AG04450 (cell line): ENCODE measurements at regions not wholly inside any gene's neighbourhood (a gene's known extent, or its start where the extent isn't known, plus 50 kb on each side); places are given as distances from the start of the nearest gene placed in this dataset.

ENCODE experiments used
- CTCF ChIA-PET: fragments of 300-600, 350-600 bp; formaldehyde crosslinking; extraction: SDS; loops from one replicate; lab custom pipeline; 2022; ENCODE audit warnings: antibody characterized with exemption, inconsistent platforms; lab: Charles Lee
- POLR2A ChIA-PET: fragments of 350-600 bp; formaldehyde crosslinking; extraction: SDS; loops from one replicate; lab custom pipeline; 2021; ENCODE audit warnings: antibody characterized with exemption, inconsistent platforms; lab: Yijun Ruan, JAX
- DNase-seq: peaks from one replicate; pipeline ENCODE4 v3.0.0-alpha.2; 2011; ENCODE audit warnings: low read depth, low spot score
- H3K27ac ChIP-seq: one replicate; pipeline ENCODE4 v1.5.1; 2012; ENCODE audit warnings: low read depth, low read length, control low read depth
- H3K27me3 ChIP-seq: one replicate; pipeline ENCODE4 v1.6.0; 2012; ENCODE audit warnings: low read length; ENCODE audit not compliant: control insufficient read depth, insufficient read depth
- H3K4me3 ChIP-seq: 2 replicates; pipeline ENCODE4 v1.5.1; 2011; ENCODE audit warnings: mild to moderate bottlenecking, low read depth, low read length, control low read depth
- H3K9me3 ChIP-seq: 2 replicates; pipeline ENCODE4 v1.5.1; 2012; ENCODE audit warnings: low read length; ENCODE audit not compliant: control insufficient read depth, insufficient read depth
- CTCF ChIP-seq: IDR thresholded peaks from 2 replicates; pipeline ENCODE4 v1.5.1; 2011; ENCODE audit warnings: low read depth, low read length, control low read depth, inconsistent platforms

- no peak for DNase-seq
- Histone ChIP-seq H3K27me3 (peaks cover 18% of the 10 kb centered on the region), H3K4me3 (no peak overlapping the region), H3K27ac (no peak overlapping the region), H3K9me3 (peaks cover 6% of the 10 kb centered on the region; the same call in 1 of the 2 replicates)
- ChIA-PET CTCF (no interaction called here), POLR2A (no interaction called here)
- no peak for TF ChIP-seq CTCF
Observed at GRCh38 chr11:64500176-64501013, 55.3 kb upstream of the SLC22A11 start.

- no peak for DNase-seq
- Histone ChIP-seq H3K4me3 (no peak overlapping the region), H3K27ac (no peak overlapping the region), H3K27me3 (peaks cover 18% of the 10 kb centered on the region), H3K9me3 (peaks cover 10% of the 10 kb centered on the region; the same call in 1 of the 2 replicates)
- ChIA-PET POLR2A (no interaction called here), CTCF (no interaction called here)
- no peak for TF ChIP-seq CTCF
Observed at GRCh38 chr11:64501500-64502427, 54.0 kb upstream of the SLC22A11 start.

- Histone ChIP-seq H3K9me3 (peaks cover 10% of the 10 kb centered on the region; the same call in 1 of the 2 replicates), H3K4me3 (no peak overlapping the region), H3K27me3 (peaks cover 18% of the 10 kb centered on the region), H3K27ac (no peak overlapping the region)
- TF ChIP-seq CTCF, result no peak
- POLR2A ChIA-PET, result no interaction called here
- no peak for DNase-seq
- CTCF ChIA-PET, result no interaction called here
Observed at GRCh38 chr11:64502634-64503033, 53.1 kb upstream of the SLC22A11 start.

GRCh38 chr11:64503186-64503753, 52.5 kb upstream of the SLC22A11 start:
- ChIA-PET POLR2A (no interaction called here), CTCF (no interaction called here)
- DNase-seq, result no peak
- H3K27ac ChIP-seq, result no peak overlapping the region
- H3K27me3 ChIP-seq, result peaks cover 17% of the 10 kb centered on the region
- H3K9me3 ChIP-seq, result peaks cover 10% of the 10 kb centered on the region; the same call in 1 of the 2 replicates
- H3K4me3 ChIP-seq, result no peak overlapping the region
- TF ChIP-seq CTCF, result no peak
